HepG2 (cell line): ENCODE measurements at regions not wholly inside any gene's neighbourhood (a gene's known extent, or its start where the extent isn't known, plus 50 kb on each side); places are given as distances from the start of the nearest gene placed in this dataset.

ENCODE experiments used
- ATAC-seq: fragments of 200-7000 bp; cut with Tn5 transposase; 3 replicates; pipeline ENCODE4 v1.9.1; 2020; ENCODE audit warnings: mild to moderate bottlenecking, moderate library complexity
- BruUV-seq: library from RNA; stranded (reverse); fragments of 400-500 nt; replicated peaks from 2 replicates; lab custom pipeline; 2021; lab: Mats Ljungman, UMichigan
- CTCF ChIA-PET: fragments of 300-600 bp; formaldehyde crosslinking; extraction: SDS; loops from one replicate; lab custom pipeline; 2021; ENCODE audit warnings: low total read pairs, inconsistent platforms, low intra/inter-chr PET ratio; lab: Yijun Ruan, JAX
- POLR2A ChIA-PET: fragments of 350-600 bp; sonication (Branson Sonifier 250); formaldehyde crosslinking; loops from one replicate; lab custom pipeline; 2020; ENCODE audit warnings: antibody characterized with exemption, inconsistent platforms; lab: Yijun Ruan, JAX
- DNase-seq: peaks from one replicate; pipeline ENCODE4 v3.0.0-alpha.2; 2015; ENCODE audit warnings: low spot score
- FAIRE-seq: peaks from 3 replicates; lab custom pipeline; 2011; peaks lifted over from hg19 to GRCh38; lab: Jason Lieb, UNC
- H2AFZ ChIP-seq: one replicate; pipeline ENCODE4 v1.6.1; 2011; ENCODE audit warnings: low read length, inconsistent platforms
- H3K27ac ChIP-seq: fragments of 300-600 bp; 3 replicates; pipeline ENCODE4 v1.8.0; 2011; ENCODE audit warnings: mixed run types, mild to moderate bottlenecking, mixed read lengths, low read length, inconsistent platforms; ENCODE audit not compliant: insufficient read depth; ENCODE audit errors: extremely low read length
- H3K27me3 ChIP-seq, 2 experiments: fragments of 200-600 bp in 1 of 2; 2 replicates in 1 of 2; 3 replicates in 1 of 2; pipeline versions ENCODE4 v1.6.0 to v1.8.0; 2011; ENCODE audit warnings: low read length in 2 of 2, mild to moderate bottlenecking in 2 of 2, moderate library complexity in 2 of 2, inconsistent platforms in 1 of 2; ENCODE audit not compliant: insufficient read depth in 2 of 2, control insufficient read depth in 1 of 2
- H3K36me3 ChIP-seq, 2 experiments: fragments of 200-600 bp in 1 of 2; replicated peaks in 1 of 2; 2 replicates in 1 of 2; 3 replicates in 1 of 2; pipeline versions ENCODE4 v1.5.1 to v1.8.0; 2011; ENCODE audit warnings: low read length in 2 of 2, inconsistent platforms in 1 of 2; ENCODE audit not compliant: insufficient read depth in 2 of 2, control insufficient read depth in 1 of 2
- H3K4me1 ChIP-seq: 2 replicates; pipeline ENCODE4 v1.5.1; 2012; ENCODE audit warnings: low read length, inconsistent platforms; ENCODE audit not compliant: insufficient read depth
- H3K4me2 ChIP-seq: 2 replicates; pipeline ENCODE4 v1.6.0; 2011; ENCODE audit warnings: low read depth, low read length, inconsistent platforms
- H3K4me3 ChIP-seq, 3 experiments: fragments of 200-600 bp in 1 of 3; sonication (generic), shearing (Covaris generic) in 1 of 3; replicated peaks in 1 of 3; 2 replicates each; pipeline ENCODE4 v1.5.1; 2011 to 2016; ENCODE audit warnings: low read length in 3 of 3, inconsistent platforms in 2 of 3, low read depth in 2 of 3, mild to moderate bottlenecking in 2 of 3, control low read depth in 1 of 3, mixed read lengths in 1 of 3; ENCODE audit not compliant: insufficient read depth in 1 of 3
- H3K79me2 ChIP-seq: one replicate; pipeline ENCODE4 v1.6.1; 2011; ENCODE audit warnings: low read length, inconsistent platforms; ENCODE audit not compliant: insufficient read depth
- H3K9ac ChIP-seq: 2 replicates; pipeline ENCODE4 v1.6.0; 2011; ENCODE audit warnings: mild to moderate bottlenecking, low read depth, low read length, inconsistent platforms; ENCODE audit not compliant: insufficient read depth
- H3K9me3 ChIP-seq: 2 replicates; pipeline ENCODE4 v1.5.1; 2012; ENCODE audit warnings: mild to moderate bottlenecking, low read length
- H4K20me1 ChIP-seq: 2 replicates; pipeline ENCODE4 v1.6.0; 2011; ENCODE audit warnings: inconsistent platforms, mild to moderate bottlenecking, low read length, moderate library complexity; ENCODE audit not compliant: insufficient read depth
- MAFF ChIP-seq: IDR thresholded peaks from 2 replicates; pipeline ENCODE4 v1.6.1; 2011; ENCODE audit warnings: low read depth, low read length, improper control_type of control experiment
- MAFK ChIP-seq, 2 experiments: IDR thresholded peaks in 1 of 2; conservative IDR thresholded peaks in 1 of 2; 2 replicates each; pipeline ENCODE4 v1.6.1; 2011; ENCODE audit warnings: improper control_type of control experiment in 2 of 2, low read length in 2 of 2
- SETDB1 ChIP-seq: sonication (generic); formaldehyde crosslinking; IDR thresholded peaks from 2 replicates; pipeline ENCODE4 v1.5.1; 2020; ENCODE audit warnings: missing genetic modification reagents, mild to moderate bottlenecking, borderline replicate concordance
- WGBS: methylation state at CpG from one replicate; pipeline ENCODE4 v1.1.6; 2017; ENCODE audit warnings: low lambda C conversion rate; 5-methylcytosine and 5-hydroxymethylcytosine counted together
- in situ Hi-C: cut with HindIII; loops from 2 replicates; pipeline ENCODE4 v1.10.0; 2017; ENCODE audit warnings: low pct_unique_long_range_greater_than_20kb; ENCODE audit not compliant: extremely low pct_ligation_motif_present
- intact Hi-C: fragments of 100-400 bp; cut with micrococcal nuclease; formaldehyde crosslinking; loops from one replicate; pipeline ENCODE4 v1.10.0; 2022; ENCODE audit not compliant: unreplicated experiment
- TF ChIP-seq, protein P1 (sequence below): sonication (generic); formaldehyde crosslinking; IDR thresholded peaks from 2 replicates; pipeline ENCODE4 v1.4.0; 2020; ENCODE audit warnings: missing genetic modification reagents, borderline replicate concordance
- TF ChIP-seq, protein P2 (sequence below): sonication (generic); formaldehyde crosslinking; IDR thresholded peaks from 2 replicates; pipeline ENCODE4 v1.5.1; 2020; ENCODE audit warnings: mild to moderate bottlenecking, missing genetic modification reagents, borderline replicate concordance

DNA sequence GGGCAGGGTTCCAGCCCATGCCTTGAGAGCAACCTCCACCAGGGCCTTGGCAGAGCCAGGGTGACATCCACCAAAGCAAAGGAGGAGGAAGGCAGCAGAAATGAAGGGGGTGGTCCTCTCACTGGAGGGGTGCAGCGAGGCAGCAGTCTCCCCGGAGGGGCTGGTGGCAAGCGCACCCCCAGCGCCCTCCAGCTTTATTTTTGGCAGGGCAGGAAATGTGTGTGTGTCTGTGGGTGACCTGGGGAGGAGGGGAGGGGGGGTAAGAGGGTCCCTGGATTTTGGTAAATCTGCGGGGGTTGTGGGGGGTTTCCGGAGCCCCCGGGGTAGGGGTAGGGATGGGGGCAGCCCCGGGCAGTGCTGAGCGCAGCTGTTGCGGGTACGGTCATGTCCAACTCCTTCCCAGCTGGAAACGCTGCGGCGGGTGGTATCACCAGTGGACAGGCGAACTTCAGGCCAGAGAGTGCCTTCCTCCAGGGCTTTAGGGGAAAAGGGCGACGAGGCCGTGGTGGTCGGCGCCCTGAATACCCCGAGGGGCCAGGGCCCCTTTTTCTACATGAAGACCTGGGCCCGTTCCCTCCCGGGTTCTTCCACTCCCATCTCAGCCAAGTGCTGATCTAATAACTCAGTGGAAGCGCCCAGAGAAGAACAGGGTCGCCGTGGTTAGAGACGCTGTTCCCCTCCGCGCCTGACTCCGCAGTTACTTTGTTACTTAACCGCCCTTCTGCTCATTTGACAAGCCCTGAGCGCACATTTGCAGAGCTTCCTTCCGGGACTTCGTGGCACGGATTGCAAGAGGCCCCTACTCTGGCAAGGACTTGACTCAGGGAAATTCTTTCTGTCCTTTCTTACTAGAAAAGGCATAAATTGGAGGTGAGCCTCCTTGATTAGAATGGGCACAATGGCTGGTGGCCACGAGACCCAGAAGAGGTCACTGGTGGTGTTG lies 55.2 kb downstream of the FOS start (continued):
- TF ChIP-seq, protein P1, sequence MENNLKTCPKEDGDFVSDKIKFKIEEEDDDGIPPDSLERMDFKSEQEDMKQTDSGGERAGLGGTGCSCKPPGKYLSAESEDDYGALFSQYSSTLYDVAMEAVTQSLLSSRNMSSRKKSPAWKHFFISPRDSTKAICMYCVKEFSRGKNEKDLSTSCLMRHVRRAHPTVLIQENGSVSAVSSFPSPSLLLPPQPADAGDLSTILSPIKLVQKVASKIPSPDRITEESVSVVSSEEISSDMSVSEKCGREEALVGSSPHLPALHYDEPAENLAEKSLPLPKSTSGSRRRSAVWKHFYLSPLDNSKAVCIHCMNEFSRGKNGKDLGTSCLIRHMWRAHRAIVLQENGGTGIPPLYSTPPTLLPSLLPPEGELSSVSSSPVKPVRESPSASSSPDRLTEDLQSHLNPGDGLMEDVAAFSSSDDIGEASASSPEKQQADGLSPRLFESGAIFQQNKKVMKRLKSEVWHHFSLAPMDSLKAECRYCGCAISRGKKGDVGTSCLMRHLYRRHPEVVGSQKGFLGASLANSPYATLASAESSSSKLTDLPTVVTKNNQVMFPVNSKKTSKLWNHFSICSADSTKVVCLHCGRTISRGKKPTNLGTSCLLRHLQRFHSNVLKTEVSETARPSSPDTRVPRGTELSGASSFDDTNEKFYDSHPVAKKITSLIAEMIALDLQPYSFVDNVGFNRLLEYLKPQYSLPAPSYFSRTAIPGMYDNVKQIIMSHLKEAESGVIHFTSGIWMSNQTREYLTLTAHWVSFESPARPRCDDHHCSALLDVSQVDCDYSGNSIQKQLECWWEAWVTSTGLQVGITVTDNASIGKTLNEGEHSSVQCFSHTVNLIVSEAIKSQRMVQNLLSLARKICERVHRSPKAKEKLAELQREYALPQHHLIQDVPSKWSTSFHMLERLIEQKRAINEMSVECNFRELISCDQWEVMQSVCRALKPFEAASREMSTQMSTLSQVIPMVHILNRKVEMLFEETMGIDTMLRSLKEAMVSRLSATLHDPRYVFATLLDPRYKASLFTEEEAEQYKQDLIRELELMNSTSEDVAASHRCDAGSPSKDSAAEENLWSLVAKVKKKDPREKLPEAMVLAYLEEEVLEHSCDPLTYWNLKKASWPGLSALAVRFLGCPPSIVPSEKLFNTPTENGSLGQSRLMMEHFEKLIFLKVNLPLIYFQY (CRISPR knock-in tag), result no peak
- TF ChIP-seq SETDB1 (CRISPR knock-in tag), result no peak

DNA sequence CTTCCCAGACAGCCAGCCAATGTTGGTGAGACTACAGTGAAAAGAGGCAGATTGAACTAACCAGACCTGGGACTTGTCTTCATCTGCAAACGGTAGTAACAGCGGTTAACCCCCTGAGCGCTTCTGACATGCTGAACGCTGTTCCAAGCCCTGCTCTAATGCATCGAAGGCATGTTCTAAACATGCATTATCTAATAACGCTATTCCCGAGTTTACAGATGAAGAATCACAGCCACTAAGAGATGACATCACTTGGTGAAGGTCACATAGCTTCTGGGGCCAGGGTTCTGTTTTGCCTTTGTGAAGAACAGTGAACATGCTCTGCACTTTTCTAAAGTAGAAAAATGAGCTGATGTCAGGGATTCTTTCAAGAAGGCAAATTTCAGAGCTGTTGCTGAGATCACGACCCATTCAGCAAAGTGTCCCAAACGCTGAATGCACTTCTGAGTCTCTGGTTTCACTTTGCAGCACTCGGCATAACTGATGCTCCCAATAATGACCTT lies 56.0 kb downstream of the FOS start:
- no peaks in the 10 kb centered on the region for H3K79me2 ChIP-seq
- peak; percentile 56 to 69 for TF ChIP-seq MAFK (conservative IDR thresholded peaks at IDR 0.05 in 1 of 2, IDR thresholded peaks at IDR 0.05 in 1 of 2; ENCODE audit: low read length in 2 of 2)
- TF ChIP-seq, protein P2, sequence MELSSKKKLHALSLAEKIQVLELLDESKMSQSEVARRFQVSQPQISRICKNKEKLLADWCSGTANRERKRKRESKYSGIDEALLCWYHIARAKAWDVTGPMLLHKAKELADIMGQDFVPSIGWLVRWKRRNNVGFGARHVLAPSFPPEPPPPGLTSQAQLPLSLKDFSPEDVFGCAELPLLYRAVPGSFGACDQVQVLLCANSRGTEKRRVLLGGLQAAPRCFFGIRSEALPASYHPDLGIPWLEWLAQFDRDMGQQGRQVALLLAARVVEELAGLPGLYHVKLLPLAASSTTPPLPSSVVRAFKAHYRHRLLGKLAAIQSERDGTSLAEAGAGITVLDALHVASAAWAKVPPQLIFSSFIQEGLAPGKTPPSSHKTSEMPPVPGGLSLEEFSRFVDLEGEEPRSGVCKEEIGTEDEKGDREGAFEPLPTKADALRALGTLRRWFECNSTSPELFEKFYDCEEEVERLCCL (CRISPR knock-in tag), result no peak
- peak; percentile 52 for TF ChIP-seq MAFF
- no peak overlapping the region for H3K4me3 ChIP-seq
- DNase-seq (no peak), FAIRE-seq (no peak), ATAC-seq (no peak)
- no peak overlapping the region for H3K9ac ChIP-seq
- ChIA-PET POLR2A (no interaction called here), CTCF (no interaction called here)
- in situ Hi-C loops (no loop called here), intact Hi-C loops (no loop called here)
- H3K27me3 ChIP-seq, result no peaks in the 10 kb centered on the region; a peak in 1 of 5 replicates
- no TSS peak for BruUV-seq
- H3K4me2 ChIP-seq, result peak overlapping the region; percentile 24
- WGBS, result 31% methylated on average over 10 of the region's 10 CpGs
- no peaks in the 10 kb centered on the region for H3K36me3 ChIP-seq
- H4K20me1 ChIP-seq, result no peaks in the 10 kb centered on the region
- H3K9me3 ChIP-seq, result no peaks in the 10 kb centered on the region
- peak overlapping the region; percentile 6 for H2AFZ ChIP-seq
- peaks cover 20% of the 10 kb centered on the region for H3K4me1 ChIP-seq
- H3K27ac ChIP-seq, result no peak overlapping the region
